Neuronal stem cell (in vitro differentiated cells): ENCODE measurements at regions not wholly inside any gene's neighbourhood (a gene's known extent, or its start where the extent isn't known, plus 50 kb on each side); places are given as distances from the start of the nearest gene placed in this dataset.

Source experiments
- DNase-seq: peaks from one replicate; pipeline ENCODE4 v3.0.0-alpha.2; 2013; ENCODE audit warnings: low spot score
- H2AFZ ChIP-seq: one replicate; pipeline ENCODE4 v1.6.1; 2013; ENCODE audit warnings: mild to moderate bottlenecking, low read length, inconsistent platforms
- H2AK5ac ChIP-seq: 2 replicates; pipeline ENCODE4 v1.6.1; 2013; ENCODE audit warnings: low read depth, mild to moderate bottlenecking, inconsistent platforms, low read length, moderate library complexity, mixed read lengths
- H2BK120ac ChIP-seq: 2 replicates; pipeline ENCODE4 v1.6.1; 2013; ENCODE audit warnings: low read depth, mild to moderate bottlenecking, inconsistent platforms, low read length, moderate library complexity, mixed read lengths
- H2BK12ac ChIP-seq: one replicate; pipeline ENCODE4 v1.6.1; 2013; ENCODE audit warnings: low read length, inconsistent platforms
- H2BK15ac ChIP-seq: 2 replicates; pipeline ENCODE4 v1.6.1; 2013; ENCODE audit warnings: mild to moderate bottlenecking, low read length, inconsistent platforms, mixed read lengths
- H2BK5ac ChIP-seq: one replicate; pipeline ENCODE4 v1.6.1; 2013; ENCODE audit warnings: inconsistent platforms, mild to moderate bottlenecking, low read length, moderate library complexity
- H3K14ac ChIP-seq: one replicate; pipeline ENCODE4 v1.6.1; 2013; ENCODE audit warnings: low read length, inconsistent platforms
- H3K18ac ChIP-seq: 2 replicates; pipeline ENCODE4 v1.6.1; 2013; ENCODE audit warnings: low read length, inconsistent platforms
- H3K23ac ChIP-seq: 2 replicates; pipeline ENCODE4 v1.6.1; 2013; ENCODE audit warnings: low read depth, mild to moderate bottlenecking, mixed read lengths, low read length, inconsistent platforms; ENCODE audit not compliant: poor library complexity
- H3K27ac ChIP-seq: replicated peaks from 3 replicates; pipeline ENCODE4 v1.5.1; 2013; ENCODE audit warnings: low read length, inconsistent platforms
- H3K27me3 ChIP-seq, 3 experiments: 2 replicates each; pipeline ENCODE4 v1.6.1; 2013; ENCODE audit warnings: low read length in 3 of 3, mild to moderate bottlenecking in 2 of 3, inconsistent platforms in 1 of 3, low read depth in 1 of 3, mixed read lengths in 1 of 3, moderate library complexity in 1 of 3; ENCODE audit not compliant: control insufficient read depth in 3 of 3, insufficient read depth in 3 of 3
- H3K36me3 ChIP-seq, 2 donors: replicated peaks in 1 of 2; 2 replicates each; pipeline ENCODE4 v1.6.1; 2013; ENCODE audit warnings: low read length in 2 of 2; ENCODE audit not compliant: control insufficient read depth in 2 of 2, insufficient read depth in 2 of 2
- H3K4ac ChIP-seq: 2 replicates; pipeline ENCODE4 v1.6.1; 2013; ENCODE audit warnings: inconsistent platforms, mild to moderate bottlenecking, low read length, moderate library complexity
- H3K4me1 ChIP-seq, 2 donors: 1 replicate in 1 of 2; 2 replicates in 1 of 2; pipeline ENCODE4 v1.6.1; 2013; ENCODE audit warnings: low read length in 2 of 2, low read depth in 1 of 2; ENCODE audit not compliant: control insufficient read depth in 2 of 2, insufficient read depth in 1 of 2
- H3K4me2 ChIP-seq: one replicate; pipeline ENCODE4 v1.6.1; 2013; ENCODE audit warnings: mild to moderate bottlenecking, low read length, inconsistent platforms; ENCODE audit not compliant: insufficient read depth, poor library complexity, severe bottlenecking
- H3K4me3 ChIP-seq, 2 donors: 2 replicates each; pipeline ENCODE4 v1.5.1; 2013; ENCODE audit warnings: low read length in 2 of 2, mild to moderate bottlenecking in 2 of 2, inconsistent platforms in 1 of 2, moderate library complexity in 1 of 2
- H3K79me1 ChIP-seq: one replicate; pipeline ENCODE4 v1.6.1; 2013; ENCODE audit warnings: low read depth, mild to moderate bottlenecking, inconsistent platforms, low read length, moderate library complexity
- H3K9ac ChIP-seq: one replicate; pipeline ENCODE4 v1.6.1; 2013; ENCODE audit warnings: mild to moderate bottlenecking, low read depth, low read length, inconsistent platforms; ENCODE audit not compliant: poor library complexity
- H3K9me3 ChIP-seq, 2 donors: replicated peaks in 1 of 2; 2 replicates each; pipeline versions ENCODE3 to v1.6.1; 2013; ENCODE audit warnings: low read length in 2 of 2, mild to moderate bottlenecking in 2 of 2, inconsistent platforms in 1 of 2, low read depth in 1 of 2, mixed read lengths in 1 of 2, moderate library complexity in 1 of 2; ENCODE audit not compliant: control insufficient read depth in 2 of 2, insufficient read depth in 1 of 2
- H4K8ac ChIP-seq: one replicate; pipeline ENCODE4 v1.6.1; 2013; ENCODE audit warnings: low read depth, mild to moderate bottlenecking, inconsistent platforms, low read length, moderate library complexity
- H4K91ac ChIP-seq: one replicate; pipeline ENCODE4 v1.6.1; 2013; ENCODE audit warnings: low read length, low read depth, mild to moderate bottlenecking, inconsistent platforms; ENCODE audit not compliant: poor library complexity
- WGBS, 2 donors: extraction: QIAGEN DNeasy Blood & Tissue Kit; methylation state at CpG; one replicate each; pipeline ENCODE4 v1.1.7; 2013; ENCODE audit warnings: missing lambda C conversion rate in 2 of 2, mixed read lengths in 1 of 2; ENCODE audit not compliant: insufficient read length in 2 of 2, insufficient replicate concordance in 1 of 2; ENCODE audit errors: extremely low coverage in 2 of 2; 5-methylcytosine and 5-hydroxymethylcytosine counted together

DNA sequence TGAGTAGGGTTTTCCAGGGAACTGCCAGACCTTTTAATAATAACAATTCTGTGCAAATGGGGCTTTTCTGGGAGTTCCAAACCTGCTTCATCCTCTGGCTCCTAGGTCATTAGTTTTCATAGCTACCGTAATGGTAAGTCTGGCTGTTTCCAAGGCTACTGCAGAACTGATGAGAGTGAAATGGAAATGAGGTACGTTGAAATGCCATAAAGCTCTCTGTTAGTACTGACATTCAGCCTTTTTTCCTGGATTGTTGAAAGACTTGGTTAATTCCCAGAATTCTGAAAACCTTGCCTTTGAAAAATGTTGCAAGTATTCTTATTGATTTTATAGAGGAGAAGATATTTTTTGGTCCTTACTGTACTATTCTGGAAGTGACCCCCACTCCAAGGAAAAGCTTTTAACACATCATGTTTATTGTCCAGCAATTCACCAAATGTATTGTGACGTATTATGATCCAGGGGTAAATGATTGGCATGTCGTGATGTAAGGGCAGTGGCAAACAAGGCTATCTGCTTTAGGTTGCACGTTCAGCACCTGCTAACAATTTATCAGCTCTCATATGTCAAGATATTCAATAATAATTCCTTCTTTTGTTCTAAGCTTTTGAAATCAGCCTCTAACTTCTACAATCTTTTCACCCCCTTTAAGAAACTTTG lies 767.0 kb upstream of the RAB6C start:
- Histone ChIP-seq H4K8ac (no peak overlapping the region), H3K4ac (no peak overlapping the region), H2BK15ac (no peak overlapping the region), H3K9ac (no peak overlapping the region), H2AK5ac (no peak overlapping the region), H4K91ac (no peak overlapping the region), H3K14ac (no peak overlapping the region), H2AFZ (no peak overlapping the region), H3K4me3 (no peak overlapping the region), H3K4me2 (no peak overlapping the region), H3K27me3 (no peaks in the 10 kb centered on the region), H3K4me1 (no peaks in the 10 kb centered on the region), H2BK5ac (no peak overlapping the region), H3K18ac (no peak overlapping the region), H3K27ac (no peak overlapping the region), H3K36me3 (no peaks in the 10 kb centered on the region), H2BK120ac (no peak overlapping the region), H2BK12ac (no peak overlapping the region), H3K23ac (no peak overlapping the region), H3K79me1 (no peaks in the 10 kb centered on the region), H3K9me3 (no peaks in the 10 kb centered on the region)
- no CpG with 5 or more reads among the region's 5 CpGs for WGBS, 2 donors
- no peak for DNase-seq

DNA sequence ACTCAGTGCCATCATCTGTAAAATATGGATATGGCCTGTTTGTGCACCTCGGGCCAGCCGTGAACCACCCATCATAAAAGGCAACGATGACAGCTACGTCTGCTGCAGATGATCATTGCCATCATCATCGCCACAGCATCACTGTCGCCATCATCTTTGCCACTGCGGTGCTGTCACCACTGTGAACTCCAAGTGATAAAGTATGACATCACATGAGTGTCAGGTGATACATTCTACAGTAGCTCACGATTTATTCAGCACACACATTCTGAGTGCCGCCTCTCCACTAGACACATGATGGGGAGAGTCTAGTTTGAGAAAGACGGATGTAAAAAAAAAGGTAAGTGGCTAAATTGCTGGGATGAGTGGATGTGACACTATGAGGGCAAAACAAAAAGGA lies 755.4 kb upstream of the RAB6C start:
- Histone ChIP-seq H3K4me1 (no peaks in the 10 kb centered on the region), H3K18ac (no peak overlapping the region), H2BK15ac (no peak overlapping the region), H3K23ac (no peak overlapping the region), H2BK120ac (no peak overlapping the region), H3K4me2 (no peak overlapping the region), H2AFZ (no peak overlapping the region), H2AK5ac (no peak overlapping the region), H3K79me1 (no peaks in the 10 kb centered on the region), H3K4ac (no peak overlapping the region), H3K4me3 (peak overlapping the region in 1 of 2 donors; percentile 33), H4K91ac (no peak overlapping the region), H4K8ac (no peak overlapping the region), H3K9me3 (no peaks in the 10 kb centered on the region), H2BK5ac (no peak overlapping the region), H2BK12ac (no peak overlapping the region), H3K36me3 (no peaks in the 10 kb centered on the region), H3K9ac (no peak overlapping the region), H3K27me3 (no peaks in the 10 kb centered on the region), H3K27ac (no peak overlapping the region), H3K14ac (no peak overlapping the region)
- DNase-seq = no peak
- no CpG with 5 or more reads among the region's 10 CpGs for WGBS, 2 donors

DNA sequence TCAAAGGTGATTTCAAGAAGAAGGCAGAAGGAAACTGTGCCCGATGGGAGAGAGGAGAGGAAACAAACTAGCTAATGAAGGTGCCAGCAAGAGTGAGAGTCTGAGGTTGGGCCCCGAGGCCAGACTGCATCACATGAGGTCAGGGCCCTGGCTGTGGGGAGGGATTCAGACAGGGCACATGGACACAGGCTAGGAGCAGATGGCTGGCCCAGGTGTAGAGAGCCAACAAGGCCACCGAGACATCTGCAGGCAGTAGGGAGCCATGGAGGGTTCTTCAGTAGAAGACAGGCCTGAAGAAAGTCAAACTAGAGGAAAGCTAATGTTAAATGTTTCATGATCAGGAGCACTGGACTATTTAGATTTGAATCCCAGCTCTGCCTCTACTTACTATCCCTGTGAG lies 755.0 kb upstream of the RAB6C start:
- Histone ChIP-seq H3K4me2 (no peak overlapping the region), H3K23ac (no peak overlapping the region), H3K27ac (no peak overlapping the region), H4K8ac (no peak overlapping the region), H2BK5ac (no peak overlapping the region), H3K9ac (no peak overlapping the region), H2BK120ac (no peak overlapping the region), H3K4me3 (no peak overlapping the region), H4K91ac (no peak overlapping the region), H3K36me3 (no peaks in the 10 kb centered on the region), H3K4ac (no peak overlapping the region), H2BK12ac (no peak overlapping the region), H3K79me1 (no peaks in the 10 kb centered on the region), H2AK5ac (no peak overlapping the region), H3K18ac (no peak overlapping the region), H3K9me3 (no peaks in the 10 kb centered on the region), H3K27me3 (no peaks in the 10 kb centered on the region), H3K14ac (no peak overlapping the region), H2AFZ (no peak overlapping the region), H3K4me1 (no peaks in the 10 kb centered on the region), H2BK15ac (no peak overlapping the region)
- DNase-seq = no peak
- WGBS, 2 donors = no CpG with 5 or more reads among the region's 3 CpGs

DNA sequence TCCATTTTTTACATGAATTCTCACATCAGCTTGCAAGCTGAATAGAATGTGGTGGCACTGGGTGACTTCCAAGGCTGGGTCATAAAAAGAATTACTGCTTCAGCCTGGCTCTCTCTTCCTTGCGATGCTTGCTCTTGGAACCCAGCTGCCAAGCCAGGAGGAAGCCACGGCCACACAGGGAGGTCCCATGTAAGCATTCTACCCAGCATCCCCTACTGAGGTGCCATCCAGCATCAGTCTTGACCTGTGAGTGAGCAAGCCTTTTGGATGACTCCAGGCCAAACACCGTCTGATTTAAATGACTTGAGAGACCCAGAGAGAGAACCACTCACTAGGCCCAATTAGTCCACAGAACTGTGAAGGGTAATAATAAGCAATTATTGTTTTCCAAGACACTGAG lies 750.3 kb upstream of the RAB6C start:
- Histone ChIP-seq H4K91ac (no peak overlapping the region), H3K36me3 (no peaks in the 10 kb centered on the region), H2BK15ac (no peak overlapping the region)

More for the DNA sequence above, 750.3 kb upstream of the RAB6C start:
- Histone ChIP-seq H2AK5ac (no peak overlapping the region), H2BK120ac (no peak overlapping the region), H3K23ac (no peak overlapping the region), H3K4ac (no peak overlapping the region), H3K9ac (no peak overlapping the region), H2BK5ac (no peak overlapping the region), H3K4me3 (no peak overlapping the region), H3K27ac (no peak overlapping the region), H3K4me2 (no peak overlapping the region), H3K14ac (no peak overlapping the region), H3K18ac (no peak overlapping the region), H3K79me1 (no peaks in the 10 kb centered on the region), H3K9me3 (no peaks in the 10 kb centered on the region), H2AFZ (no peak overlapping the region), H3K27me3 (no peaks in the 10 kb centered on the region), H2BK12ac (no peak overlapping the region), H3K4me1 (no peaks in the 10 kb centered on the region), H4K8ac (no peak overlapping the region)
- WGBS, 2 donors = no CpG with 5 or more reads among the region's 3 CpGs
- no peak for DNase-seq
